Ovary (tissue), 7 donors: ENCODE measurements at regions not wholly inside any gene's neighbourhood (a gene's known extent, or its start where the extent isn't known, plus 50 kb on each side); places are given as distances from the start of the nearest gene placed in this dataset.

Experiments
- DNase-seq, 5 donors: peaks; one replicate each; pipeline ENCODE4 v3.0.0-alpha.2; 2019 to 2020
- H3K27ac ChIP-seq, 2 donors: fragments of 200-600 bp; one replicate each; pipeline versions ENCODE4 v1.5.1 to v1.8.0; 2019 to 2022
- H3K27me3 ChIP-seq: fragments of 200-600 bp; one replicate; pipeline ENCODE4 v1.8.0; 2022
- H3K36me3 ChIP-seq: fragments of 200-600 bp; sonication (generic); one replicate; pipeline ENCODE4 v1.5.1; 2019
- H3K4me1 ChIP-seq: one replicate; pipeline ENCODE4 v1.8.1; 2013; ENCODE audit warnings: mild to moderate bottlenecking, moderate library complexity; ENCODE audit not compliant: insufficient read depth
- H3K4me3 ChIP-seq: fragments of 200-600 bp; sonication (generic); one replicate; pipeline ENCODE4 v1.5.1; 2017
- H3K9me3 ChIP-seq, 2 donors: fragments of 200-600 bp in 1 of 2; sonication (generic) in 1 of 2; one replicate each; pipeline versions ENCODE4 v1.5.1 to v1.8.1; 2013 to 2019; ENCODE audit warnings: mild to moderate bottlenecking in 1 of 2, moderate library complexity in 1 of 2
- CTCF ChIP-seq, 3 donors: fragments of 450-650 bp in 2 of 3; fragments of 200-600 bp in 1 of 3; IDR thresholded peaks; one replicate each; pipeline versions ENCODE4 v1.5.1 to v1.8.0; 2016 to 2022; ENCODE audit warnings: antibody characterized with exemption in 3 of 3, mild to moderate bottlenecking in 1 of 3
- EP300 ChIP-seq: sonication (generic); formaldehyde crosslinking; IDR thresholded peaks from one replicate; pipeline ENCODE4 v1.6.1; 2017; ENCODE audit warnings: antibody characterized with exemption
- POLR2A ChIP-seq: fragments of 450-650 bp; IDR thresholded peaks from one replicate; pipeline ENCODE4 v1.6.1; 2017; ENCODE audit warnings: antibody characterized with exemption, mild to moderate bottlenecking, moderate library complexity
- WGBS, 3 donors: extraction: QIAGEN DNeasy Blood & Tissue Kit in 1 of 3; methylation state at CpG; one replicate each; pipeline versions ENCODE4 v1.1.5 to v1.1.7; 2013 to 2017; 5-methylcytosine and 5-hydroxymethylcytosine counted together
- intact Hi-C, 4 donors: fragments of 100-400 bp; cut with DNase I; formaldehyde crosslinking; loops; one replicate each; pipeline versions ENCODE4 v1.11.0 to v1.15.1; 2022 to 2023
- donor health status: DM: no; HTN: no; CAD: no; lungs with moderate emphysema.
- donor health status: DM: no; HTN: no; CAD: no.
- donor health status: Bipolar disorder and iron deficiency.
- donor health status: DM: no; HTN: no; CAD: no.
- donor health status: DM: yes; HTN: yes; CAD: no.

GRCh38 chr1:38179483-38179882, 132.9 kb upstream of the POU3F1 start:
- WGBS, 3 donors = 49 to 54% (median 51%) methylated on average over 8 of the region's 8 CpGs
- Histone ChIP-seq H3K4me1 (no peaks in the 10 kb centered on the region), H3K27ac (no peak overlapping the region), H3K27me3 (no peaks in the 10 kb centered on the region), H3K36me3 (no peaks in the 10 kb centered on the region), H3K4me3 (no peak overlapping the region), H3K9me3 (no peaks in the 10 kb centered on the region)
- TF ChIP-seq CTCF (IDR thresholded peaks at IDR 0.05) = no peak
- no peak for TF ChIP-seq EP300
- no peak for TF ChIP-seq POLR2A
- intact Hi-C loops = loop anchor here in 1 of 4 donors (10.0 kb wide), 1 partner anchor 445 kb away; no protein-coding TSS in a partner anchor
- DNase-seq = no peak

- H3K36me3 ChIP-seq = no peaks in the 10 kb centered on the region
- H3K4me1 ChIP-seq = no peaks in the 10 kb centered on the region
- no peak overlapping the region for H3K27ac ChIP-seq
- intact Hi-C loops = loop anchor here in 1 of 4 donors (10.0 kb wide), 1 partner anchor 447 kb away; no protein-coding TSS in a partner anchor
- H3K9me3 ChIP-seq = no peaks in the 10 kb centered on the region
- no peak for DNase-seq
- H3K4me3 ChIP-seq = no peak overlapping the region
- 84 to 92% (median 88%) methylated on average over 6 of the region's 6 CpGs for WGBS, 3 donors
- H3K27me3 ChIP-seq = no peaks in the 10 kb centered on the region
- TF ChIP-seq CTCF (IDR thresholded peaks at IDR 0.05) (no peak), POLR2A (no peak), EP300 (no peak)
These were observed 131.6 kb upstream of the POU3F1 start for GRCh38 chr1:38178216-38178615.

- H3K36me3 ChIP-seq = no peaks in the 10 kb centered on the region
- intact Hi-C loops = loop anchor here in 1 of 4 donors (10.0 kb wide), 1 partner anchor 450 kb away; no protein-coding TSS in a partner anchor
- 80 to 87% (median 84%) methylated on average over 9 of the region's 9 CpGs for WGBS, 3 donors
- H3K4me1 ChIP-seq = no peaks in the 10 kb centered on the region
- H3K9me3 ChIP-seq = no peaks in the 10 kb centered on the region
- TF ChIP-seq EP300 (no peak), POLR2A (no peak), CTCF (IDR thresholded peaks at IDR 0.05) (no peak)
- no peak for DNase-seq
- no peak overlapping the region for H3K4me3 ChIP-seq
- no peaks in the 10 kb centered on the region for H3K27me3 ChIP-seq
- H3K27ac ChIP-seq = no peak overlapping the region
These were observed 128.5 kb upstream of the POU3F1 start for GRCh38 chr1:38175121-38175520.

- WGBS, 3 donors = 82 to 89% (median 85%) methylated on average over 5 of the region's 5 CpGs
These were observed 127.3 kb upstream of the POU3F1 start for GRCh38 chr1:38173848-38174247.

More at GRCh38 chr1:38173848-38174247, 127.3 kb upstream of the POU3F1 start:
- H3K27me3 ChIP-seq = no peaks in the 10 kb centered on the region
- TF ChIP-seq EP300 (no peak), CTCF (IDR thresholded peaks at IDR 0.05) (no peak)
- no peaks in the 10 kb centered on the region for H3K36me3 ChIP-seq
- H3K4me1 ChIP-seq = no peaks in the 10 kb centered on the region
- no peaks in the 10 kb centered on the region for H3K9me3 ChIP-seq
- DNase-seq = no peak
- no peak overlapping the region for H3K27ac ChIP-seq
- H3K4me3 ChIP-seq = no peak overlapping the region
- intact Hi-C loops = loop anchor here in 1 of 4 donors (10.0 kb wide), 1 partner anchor 451 kb away; no protein-coding TSS in a partner anchor
